Trophoblast cell (in vitro differentiated cells and primary cell): ENCODE measurements at regions not wholly inside any gene's neighbourhood (a gene's known extent, or its start where the extent isn't known, plus 50 kb on each side); places are given as distances from the start of the nearest gene placed in this dataset.

Experiments
- DNase-seq, 2 donors: peaks; one replicate each; pipeline ENCODE4 v3.0.0-alpha.2; 2016
- H2AFZ ChIP-seq: 2 replicates; pipeline ENCODE4 v1.6.1; 2013; ENCODE audit warnings: low read length, moderate library complexity, mild to moderate bottlenecking; ENCODE audit not compliant: insufficient read depth, poor library complexity
- H2AK5ac ChIP-seq: 2 replicates; pipeline ENCODE4 v1.6.1; 2013; ENCODE audit warnings: mild to moderate bottlenecking, low read length
- H2BK120ac ChIP-seq: 2 replicates; pipeline ENCODE4 v1.6.1; 2013; ENCODE audit warnings: low read length, mild to moderate bottlenecking, moderate library complexity; ENCODE audit not compliant: insufficient read depth, poor library complexity
- H2BK12ac ChIP-seq: 2 replicates; pipeline ENCODE4 v1.6.1; 2013; ENCODE audit warnings: mild to moderate bottlenecking, low read length, moderate library complexity
- H2BK5ac ChIP-seq: 2 replicates; pipeline ENCODE4 v1.6.1; 2013; ENCODE audit warnings: low read length, low read depth, moderate library complexity, mild to moderate bottlenecking; ENCODE audit not compliant: poor library complexity
- H3K14ac ChIP-seq: 2 replicates; pipeline ENCODE4 v1.6.1; 2013; ENCODE audit warnings: mild to moderate bottlenecking, low read length
- H3K18ac ChIP-seq: 2 replicates; pipeline ENCODE4 v1.6.1; 2013; ENCODE audit warnings: mild to moderate bottlenecking, low read length
- H3K23ac ChIP-seq: 2 replicates; pipeline ENCODE4 v1.6.1; 2013; ENCODE audit warnings: low read length
- H3K27ac ChIP-seq: 2 replicates; pipeline ENCODE4 v1.5.1; 2013; ENCODE audit warnings: low read depth, mild to moderate bottlenecking, inconsistent platforms, low read length, moderate library complexity
- H3K27me3 ChIP-seq: 2 replicates; pipeline ENCODE4 v1.6.1; 2013; ENCODE audit warnings: inconsistent platforms, mild to moderate bottlenecking, low read length, moderate library complexity; ENCODE audit not compliant: insufficient read depth
- H3K36me3 ChIP-seq, 2 experiments: 1 replicate in 1 of 2; 2 replicates in 1 of 2; pipeline ENCODE4 v1.6.1; 2013; ENCODE audit warnings: low read length in 2 of 2, mild to moderate bottlenecking in 2 of 2, moderate library complexity in 1 of 2; ENCODE audit not compliant: insufficient read depth in 2 of 2, control insufficient read depth in 1 of 2
- H3K4ac ChIP-seq: 2 replicates; pipeline ENCODE4 v1.6.1; 2013; ENCODE audit warnings: low read depth, mild to moderate bottlenecking, low read length, moderate library complexity
- H3K4me1 ChIP-seq, 2 experiments: 1 replicate in 1 of 2; 2 replicates in 1 of 2; pipeline ENCODE4 v1.6.1; 2013; ENCODE audit warnings: low read length in 2 of 2, mild to moderate bottlenecking in 2 of 2, moderate library complexity in 1 of 2; ENCODE audit not compliant: insufficient read depth in 2 of 2, control insufficient read depth in 1 of 2
- H3K4me2 ChIP-seq: 2 replicates; pipeline ENCODE4 v1.6.1; 2013; ENCODE audit warnings: inconsistent platforms, mild to moderate bottlenecking, low read length, moderate library complexity
- H3K4me3 ChIP-seq: 2 replicates; pipeline ENCODE4 v1.5.1; 2013; ENCODE audit warnings: mild to moderate bottlenecking, low read depth, low read length, inconsistent platforms
- H3K79me1 ChIP-seq: one replicate; pipeline ENCODE4 v1.6.1; 2013; ENCODE audit warnings: low read length
- H3K79me2 ChIP-seq: 2 replicates; pipeline ENCODE4 v1.6.1; 2013; ENCODE audit warnings: low read length, mild to moderate bottlenecking; ENCODE audit not compliant: control insufficient read depth, insufficient read depth, poor library complexity
- H3K9ac ChIP-seq: 2 replicates; pipeline ENCODE4 v1.6.1; 2013; ENCODE audit warnings: mild to moderate bottlenecking, low read length
- H3K9me3 ChIP-seq: 2 replicates; pipeline ENCODE4 v1.6.1; 2013; ENCODE audit warnings: low read depth, mild to moderate bottlenecking, control low read depth, inconsistent platforms, low read length; ENCODE audit not compliant: insufficient read depth
- H4K12ac ChIP-seq: 2 replicates; pipeline ENCODE4 v1.6.1; 2013; ENCODE audit warnings: low read depth, mild to moderate bottlenecking, low read length, moderate library complexity
- H4K8ac ChIP-seq: 2 replicates; pipeline ENCODE4 v1.6.1; 2013; ENCODE audit warnings: low read depth, mild to moderate bottlenecking, low read length, moderate library complexity
- H4K91ac ChIP-seq: one replicate; pipeline ENCODE4 v1.6.1; 2013; ENCODE audit warnings: low read depth, mild to moderate bottlenecking, low read length, moderate library complexity
- WGBS: extraction: QIAGEN DNeasy Blood & Tissue Kit; methylation state at CpG from one replicate; pipeline ENCODE4 v1.1.7; 2013; ENCODE audit warnings: missing lambda C conversion rate; ENCODE audit not compliant: insufficient read length, insufficient coverage; ENCODE audit errors: extremely low coverage; 5-methylcytosine and 5-hydroxymethylcytosine counted together

DNA sequence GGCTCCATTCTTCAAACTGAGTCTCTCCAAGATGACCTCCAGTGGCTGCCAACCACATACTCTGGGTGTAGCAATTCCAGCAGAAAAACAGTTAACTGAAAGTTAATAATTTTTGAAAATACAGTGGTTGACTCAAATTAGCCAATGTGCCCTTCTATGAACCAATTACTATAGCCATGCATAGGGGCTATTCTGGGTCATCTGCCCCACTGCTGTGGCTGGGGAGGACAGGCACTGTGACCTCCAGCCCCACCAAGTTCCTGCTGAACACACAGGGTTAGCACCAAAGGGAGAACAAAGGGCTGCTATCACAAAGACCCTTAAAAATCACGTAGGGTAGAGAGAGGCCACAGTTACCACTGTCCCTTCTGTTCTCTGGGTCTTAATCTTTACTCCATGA lies 123.0 kb downstream of the IRS1 start:
- no peaks in the 10 kb centered on the region for H3K36me3 ChIP-seq
- H3K79me2 ChIP-seq, result no peaks in the 10 kb centered on the region
- no peak overlapping the region for H3K9ac ChIP-seq
- peaks cover 0 to 8% of the 10 kb centered on the region in 2 experiments for H3K4me1 ChIP-seq
- no peaks in the 10 kb centered on the region for H3K9me3 ChIP-seq
- no peak overlapping the region for H2AK5ac ChIP-seq
- no peaks in the 10 kb centered on the region for H3K79me1 ChIP-seq
- no peak overlapping the region for H3K18ac ChIP-seq
- H2BK12ac ChIP-seq, result no peak overlapping the region
- H3K27me3 ChIP-seq, result no peaks in the 10 kb centered on the region
- H2BK120ac ChIP-seq, result no peak overlapping the region
- no peak overlapping the region for H3K4me2 ChIP-seq
- no peak overlapping the region for H3K4ac ChIP-seq
- no peak overlapping the region for H3K27ac ChIP-seq
- no peak overlapping the region for H3K14ac ChIP-seq
- DNase-seq, result no peak
- H4K12ac ChIP-seq, result no peak overlapping the region
- no peak overlapping the region for H2AFZ ChIP-seq
- no peak overlapping the region for H2BK5ac ChIP-seq
- H3K4me3 ChIP-seq, result no peak overlapping the region
- no peak overlapping the region for H3K23ac ChIP-seq
- no peak overlapping the region for H4K8ac ChIP-seq
- no CpG with 5 or more reads among the region's 1 CpG for WGBS
- no peak overlapping the region for H4K91ac ChIP-seq

DNA sequence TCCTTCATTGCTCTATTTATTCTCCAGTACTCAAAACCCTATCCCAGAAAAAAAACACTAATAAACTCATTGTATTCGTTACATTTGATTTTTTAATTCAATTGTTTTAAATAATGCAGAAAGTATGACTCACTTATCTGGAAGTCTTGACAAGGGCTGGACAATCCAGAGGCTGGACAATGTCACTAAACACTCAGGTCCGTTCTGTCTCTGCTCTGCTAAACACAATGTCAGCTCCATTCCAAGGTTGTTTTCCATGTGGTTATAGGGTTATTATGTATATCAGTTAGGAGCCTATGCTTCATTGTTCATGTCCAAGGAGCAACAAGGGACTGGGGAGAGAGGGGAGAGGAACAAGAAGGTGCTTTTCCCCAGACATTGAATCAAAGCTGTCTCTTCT lies 125.5 kb downstream of the IRS1 start:
- H3K4me1 ChIP-seq, result peaks cover 0 to 8% of the 10 kb centered on the region in 2 experiments
- H4K91ac ChIP-seq, result no peak overlapping the region
- H3K79me1 ChIP-seq, result no peaks in the 10 kb centered on the region
- H2BK5ac ChIP-seq, result no peak overlapping the region
- H3K18ac ChIP-seq, result no peak overlapping the region
- no peak overlapping the region for H2BK120ac ChIP-seq
- H3K14ac ChIP-seq, result no peak overlapping the region
- no peaks in the 10 kb centered on the region for H3K9me3 ChIP-seq
- no peak overlapping the region for H3K9ac ChIP-seq
- H3K79me2 ChIP-seq, result no peaks in the 10 kb centered on the region
- no peak overlapping the region for H4K8ac ChIP-seq
- H4K12ac ChIP-seq, result no peak overlapping the region
- no peaks in the 10 kb centered on the region for H3K36me3 ChIP-seq
- H3K4me3 ChIP-seq, result no peak overlapping the region
- WGBS, result no CpG with 5 or more reads among the region's 2 CpGs
- DNase-seq, result no peak
- no peak overlapping the region for H3K27ac ChIP-seq
- no peaks in the 10 kb centered on the region for H3K27me3 ChIP-seq
- no peak overlapping the region for H2AFZ ChIP-seq
- H3K23ac ChIP-seq, result no peak overlapping the region
- no peak overlapping the region for H3K4ac ChIP-seq
- H2AK5ac ChIP-seq, result no peak overlapping the region
- no peak overlapping the region for H3K4me2 ChIP-seq
- no peak overlapping the region for H2BK12ac ChIP-seq

DNA sequence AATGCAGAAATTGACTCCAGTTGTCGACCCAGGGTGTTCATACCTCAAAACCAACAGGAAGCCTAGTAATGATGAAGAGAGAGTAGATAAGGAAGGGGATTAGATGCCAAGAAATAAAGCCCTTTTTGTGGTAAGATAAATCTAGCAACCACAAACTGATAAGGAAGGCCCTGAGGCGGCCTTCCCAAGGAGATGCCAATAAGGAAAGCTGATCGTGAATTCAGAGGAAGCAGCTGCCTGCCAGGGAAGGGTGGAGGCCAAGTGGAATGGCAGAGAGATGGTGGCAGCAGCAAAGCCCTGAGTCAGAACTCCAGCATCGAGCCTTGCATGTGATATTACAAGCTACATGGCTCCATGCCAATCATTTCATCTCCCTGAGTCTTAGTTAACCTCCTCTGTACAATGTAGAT lies 126.3 kb downstream of the IRS1 start:
- DNase-seq, result peak; percentile 79 to 81
- Histone ChIP-seq H4K8ac (no peak overlapping the region), H2AK5ac (no peak overlapping the region), H3K4me3 (no peak overlapping the region), H4K12ac (no peak overlapping the region), H3K36me3 (no peaks in the 10 kb centered on the region), H3K23ac (no peak overlapping the region), H2BK5ac (no peak overlapping the region), H3K14ac (no peak overlapping the region), H4K91ac (no peak overlapping the region), H3K9ac (no peak overlapping the region), H2AFZ (no peak overlapping the region), H3K27me3 (no peaks in the 10 kb centered on the region), H3K9me3 (no peaks in the 10 kb centered on the region), H3K18ac (no peak overlapping the region), H2BK12ac (no peak overlapping the region), H3K79me2 (no peaks in the 10 kb centered on the region), H3K79me1 (no peaks in the 10 kb centered on the region), H3K4ac (no peak overlapping the region), H3K4me2 (no peak overlapping the region), H3K4me1 (peaks cover 0 to 8% of the 10 kb centered on the region in 2 experiments), H3K27ac (no peak overlapping the region), H2BK120ac (no peak overlapping the region)
- no CpG with 5 or more reads among the region's 4 CpGs for WGBS

DNA sequence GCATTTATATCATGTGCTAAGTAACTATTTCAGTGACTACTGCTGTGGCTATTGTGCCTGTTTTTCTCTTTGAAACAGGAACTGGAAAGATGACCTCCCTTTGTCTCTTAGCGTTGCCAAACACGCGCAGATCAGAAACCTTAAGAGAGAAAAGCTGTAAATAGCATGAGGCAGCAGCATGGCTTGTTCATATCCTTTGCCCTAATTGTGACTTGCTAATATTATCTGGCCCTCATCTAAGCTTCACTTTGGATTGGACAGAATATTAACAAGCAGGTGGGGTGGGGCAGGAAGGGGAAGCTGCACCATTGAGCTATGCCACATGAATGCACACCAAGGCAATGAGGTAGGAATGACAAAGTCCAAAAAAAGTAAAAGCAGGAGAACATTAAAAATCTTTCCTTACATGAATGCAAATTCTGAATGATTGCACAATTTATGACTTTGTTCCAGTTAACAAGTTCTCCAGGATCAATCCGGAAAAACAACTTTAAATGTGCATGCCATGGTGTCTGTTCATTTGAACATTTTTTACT lies 128.4 kb downstream of the IRS1 start:
- Histone ChIP-seq H4K8ac (no peak overlapping the region), H3K4me1 (peaks cover 0 to 8% of the 10 kb centered on the region in 2 experiments), H2BK5ac (no peak overlapping the region), H3K4me3 (no peak overlapping the region), H2BK120ac (no peak overlapping the region), H3K79me1 (no peaks in the 10 kb centered on the region), H3K4ac (no peak overlapping the region), H3K36me3 (no peaks in the 10 kb centered on the region), H3K9ac (no peak overlapping the region), H2AFZ (no peak overlapping the region), H4K91ac (no peak overlapping the region), H3K4me2 (no peak overlapping the region), H3K9me3 (no peaks in the 10 kb centered on the region), H3K23ac (no peak overlapping the region), H3K79me2 (no peaks in the 10 kb centered on the region), H2AK5ac (no peak overlapping the region), H2BK12ac (no peak overlapping the region), H3K27me3 (no peaks in the 10 kb centered on the region), H3K14ac (no peak overlapping the region), H3K18ac (no peak overlapping the region), H3K27ac (no peak overlapping the region), H4K12ac (no peak overlapping the region)
- peak; percentile 26 to 81 for DNase-seq
- no CpG with 5 or more reads among the region's 4 CpGs for WGBS
